ENCODE measurements at regions not wholly inside any gene's neighbourhood (a gene's known extent, or its start where the extent isn't known, plus 50 kb on each side); places are given as distances from the start of the nearest gene placed in this dataset.
"Not testable (repeated sequence)": the region's sequence is repeated elsewhere in the genome, so short reads cannot be mapped to it uniquely, and the experiment has no call there.

DNA sequence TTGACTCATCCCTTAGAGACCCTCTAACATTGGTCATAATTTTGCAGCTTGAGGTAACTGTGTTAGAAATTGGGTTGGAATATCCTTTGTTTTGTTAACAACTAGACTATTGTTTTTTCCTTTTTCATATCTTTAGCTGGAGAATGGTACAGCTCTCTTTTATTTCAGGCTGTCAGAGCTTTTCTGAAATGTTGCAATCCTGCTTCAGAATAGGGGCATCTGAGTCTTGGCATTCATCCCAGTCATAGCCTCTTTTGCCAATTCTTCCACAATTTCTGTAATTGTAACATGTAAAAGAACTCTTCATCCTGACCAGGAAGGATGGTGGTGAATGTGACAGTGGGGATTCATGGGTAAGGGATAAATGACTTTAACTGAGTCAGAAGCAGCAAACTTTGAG lies 128.7 kb downstream of the FHIP1A start:
- Mint-ChIP-seq H3K36me3 (ENCODE audit: insufficient read depth) (peaks cover 4% of the 10 kb centered on the region), H3K4me1 (ENCODE audit: low read depth) (peaks cover 19% of the 10 kb centered on the region), H3K9me3 (ENCODE audit: low read depth) (no peaks in the 10 kb centered on the region), H3K4me3 (ENCODE audit: low read depth) (no peak overlapping the region), H3K27me3 (no peaks in the 10 kb centered on the region), H3K27ac (no peak overlapping the region)
- TF ChIP-seq, protein P1, sequence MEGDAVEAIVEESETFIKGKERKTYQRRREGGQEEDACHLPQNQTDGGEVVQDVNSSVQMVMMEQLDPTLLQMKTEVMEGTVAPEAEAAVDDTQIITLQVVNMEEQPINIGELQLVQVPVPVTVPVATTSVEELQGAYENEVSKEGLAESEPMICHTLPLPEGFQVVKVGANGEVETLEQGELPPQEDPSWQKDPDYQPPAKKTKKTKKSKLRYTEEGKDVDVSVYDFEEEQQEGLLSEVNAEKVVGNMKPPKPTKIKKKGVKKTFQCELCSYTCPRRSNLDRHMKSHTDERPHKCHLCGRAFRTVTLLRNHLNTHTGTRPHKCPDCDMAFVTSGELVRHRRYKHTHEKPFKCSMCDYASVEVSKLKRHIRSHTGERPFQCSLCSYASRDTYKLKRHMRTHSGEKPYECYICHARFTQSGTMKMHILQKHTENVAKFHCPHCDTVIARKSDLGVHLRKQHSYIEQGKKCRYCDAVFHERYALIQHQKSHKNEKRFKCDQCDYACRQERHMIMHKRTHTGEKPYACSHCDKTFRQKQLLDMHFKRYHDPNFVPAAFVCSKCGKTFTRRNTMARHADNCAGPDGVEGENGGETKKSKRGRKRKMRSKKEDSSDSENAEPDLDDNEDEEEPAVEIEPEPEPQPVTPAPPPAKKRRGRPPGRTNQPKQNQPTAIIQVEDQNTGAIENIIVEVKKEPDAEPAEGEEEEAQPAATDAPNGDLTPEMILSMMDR (IDR thresholded peaks at IDR 0.05; ENCODE audit: unreplicated experiment), result no peak
- no peak for DNase-seq (ENCODE audit: low spot score, unreplicated experiment)

DNA sequence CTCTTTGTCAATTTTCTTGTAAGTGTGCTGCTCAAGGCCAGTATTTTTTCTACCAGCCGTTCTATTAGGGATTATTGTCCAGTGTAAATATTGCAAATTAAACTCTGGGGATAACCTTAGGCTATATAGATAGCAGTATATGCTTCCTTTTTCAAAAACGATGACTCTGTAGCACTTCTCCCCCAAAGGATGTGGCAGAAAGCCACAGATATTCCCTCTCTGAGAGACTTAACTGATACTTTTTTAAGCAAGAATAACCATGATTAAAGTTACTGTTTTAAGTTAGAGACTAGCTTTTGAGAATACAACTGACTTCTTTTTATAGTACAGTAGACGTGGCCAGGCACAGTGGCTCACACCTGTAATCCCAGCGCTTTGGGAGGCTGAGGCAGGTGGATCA lies 130.0 kb downstream of the FHIP1A start:
- no peaks in the 10 kb centered on the region for H3K27me3 Mint-ChIP-seq
- peaks cover 4% of the 10 kb centered on the region for H3K36me3 Mint-ChIP-seq (ENCODE audit: insufficient read depth)
- TF ChIP-seq, protein P1 (IDR thresholded peaks at IDR 0.05; ENCODE audit: unreplicated experiment), result no peak
- DNase-seq (ENCODE audit: low spot score, unreplicated experiment), result no peak
- no peak overlapping the region for H3K27ac Mint-ChIP-seq
- no peaks in the 10 kb centered on the region for H3K9me3 Mint-ChIP-seq (ENCODE audit: low read depth)
- peaks cover 19% of the 10 kb centered on the region for H3K4me1 Mint-ChIP-seq (ENCODE audit: low read depth)
- H3K4me3 Mint-ChIP-seq (ENCODE audit: low read depth), result no peak overlapping the region

DNA sequence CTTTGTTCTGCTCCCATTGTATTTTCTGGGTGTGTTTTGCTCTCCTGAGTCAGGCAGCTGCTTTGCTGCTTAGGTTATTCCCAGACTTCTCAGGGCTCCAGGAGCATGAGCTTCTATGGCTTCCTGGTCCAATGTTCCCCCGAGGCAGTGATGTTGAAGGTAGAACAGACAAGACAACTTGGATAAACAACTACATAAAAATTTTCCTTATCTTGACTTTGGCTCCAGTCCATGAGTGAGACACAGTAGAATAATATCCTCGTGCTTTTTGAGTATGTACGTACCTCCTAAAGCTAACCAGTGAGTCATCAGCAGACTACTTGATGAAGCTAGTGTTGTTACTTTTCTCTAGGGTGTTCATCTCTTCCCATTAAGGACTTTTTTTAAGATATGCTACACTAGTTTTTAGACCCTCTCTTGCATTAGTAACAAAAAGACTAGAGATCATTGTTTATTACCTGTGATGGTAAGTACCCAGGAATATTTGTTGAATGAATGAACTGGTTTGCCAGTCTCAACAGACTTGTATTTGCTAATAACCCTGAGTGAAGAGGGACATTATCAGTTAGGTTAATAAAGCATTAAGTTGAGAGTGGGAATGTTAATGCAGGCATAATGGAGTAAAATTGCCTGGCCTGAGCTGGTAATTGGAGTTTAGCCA lies 131.9 kb downstream of the FHIP1A start:
- no peaks in the 10 kb centered on the region for H3K9me3 Mint-ChIP-seq (ENCODE audit: low read depth)
- peaks cover 4% of the 10 kb centered on the region for H3K36me3 Mint-ChIP-seq (ENCODE audit: insufficient read depth)
- H3K4me1 Mint-ChIP-seq (ENCODE audit: low read depth), result peaks cover 21% of the 10 kb centered on the region
- no peak for DNase-seq (ENCODE audit: low spot score, unreplicated experiment)
- no peaks in the 10 kb centered on the region for H3K27me3 Mint-ChIP-seq
- no peak overlapping the region for H3K4me3 Mint-ChIP-seq (ENCODE audit: low read depth)
- H3K27ac Mint-ChIP-seq, result peak overlapping the region; percentile 75
- TF ChIP-seq, protein P1 (IDR thresholded peaks at IDR 0.05; ENCODE audit: unreplicated experiment), result no peak

DNA sequence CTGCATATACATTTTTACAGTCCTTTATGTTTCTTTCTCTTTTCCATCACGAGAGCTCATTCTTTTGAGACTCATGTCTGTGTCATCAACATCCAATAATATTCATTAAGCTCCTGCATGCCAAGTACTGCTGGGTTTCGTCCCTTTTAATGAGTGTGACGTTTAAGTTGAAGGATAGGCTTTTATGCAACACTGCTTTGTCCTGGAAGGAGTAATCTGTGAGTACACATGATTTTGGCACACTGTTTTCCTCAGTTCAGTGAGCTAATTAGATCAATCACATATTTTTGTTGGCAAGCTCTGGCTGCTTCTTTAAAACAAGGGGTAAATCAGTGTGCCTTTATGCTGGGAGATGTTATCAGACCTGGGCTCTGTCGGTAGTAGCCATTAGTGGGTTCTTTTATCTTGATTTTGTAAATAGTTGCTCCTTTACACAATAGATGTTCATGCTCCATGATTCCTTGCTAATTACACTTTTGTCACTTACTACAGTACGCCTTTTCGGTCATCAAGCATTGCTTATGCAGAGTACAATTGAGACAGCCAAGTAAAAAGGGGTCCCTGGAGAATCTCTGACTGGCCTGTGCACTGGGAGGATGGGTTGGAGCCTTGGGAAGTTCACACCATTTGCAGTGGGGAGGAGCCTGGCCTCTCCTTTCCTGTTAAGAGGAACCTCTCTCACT lies 132.6 kb downstream of the FHIP1A start:
- peaks cover 21% of the 10 kb centered on the region for H3K4me1 Mint-ChIP-seq (ENCODE audit: low read depth)
- no peak overlapping the region for H3K4me3 Mint-ChIP-seq (ENCODE audit: low read depth)
- DNase-seq (ENCODE audit: low spot score, unreplicated experiment), result no peak
- H3K36me3 Mint-ChIP-seq (ENCODE audit: insufficient read depth), result peaks cover 6% of the 10 kb centered on the region
- H3K27me3 Mint-ChIP-seq, result no peaks in the 10 kb centered on the region
- TF ChIP-seq, protein P1 (IDR thresholded peaks at IDR 0.05; ENCODE audit: unreplicated experiment), result no peak
- H3K27ac Mint-ChIP-seq, result peak overlapping the region; percentile 37
- no peaks in the 10 kb centered on the region for H3K9me3 Mint-ChIP-seq (ENCODE audit: low read depth)

- H3K27ac Mint-ChIP-seq, result no peak overlapping the region
- no peak overlapping the region for H3K4me3 Mint-ChIP-seq (ENCODE audit: low read depth)
- H3K4me1 Mint-ChIP-seq (ENCODE audit: low read depth), result peaks cover 6% of the 10 kb centered on the region
- no peaks in the 10 kb centered on the region for H3K27me3 Mint-ChIP-seq
- TF ChIP-seq, protein P1 (IDR thresholded peaks at IDR 0.05; ENCODE audit: unreplicated experiment), result no peak
- no peak for DNase-seq (ENCODE audit: low spot score, unreplicated experiment)
- peaks cover 35% of the 10 kb centered on the region for H3K36me3 Mint-ChIP-seq (ENCODE audit: insufficient read depth)
- H3K9me3 Mint-ChIP-seq (ENCODE audit: low read depth), result peaks cover 16% of the 10 kb centered on the region
Measured at GRCh38 chr4:151548708-151549107, 139.7 kb downstream of the FHIP1A start.

DNA sequence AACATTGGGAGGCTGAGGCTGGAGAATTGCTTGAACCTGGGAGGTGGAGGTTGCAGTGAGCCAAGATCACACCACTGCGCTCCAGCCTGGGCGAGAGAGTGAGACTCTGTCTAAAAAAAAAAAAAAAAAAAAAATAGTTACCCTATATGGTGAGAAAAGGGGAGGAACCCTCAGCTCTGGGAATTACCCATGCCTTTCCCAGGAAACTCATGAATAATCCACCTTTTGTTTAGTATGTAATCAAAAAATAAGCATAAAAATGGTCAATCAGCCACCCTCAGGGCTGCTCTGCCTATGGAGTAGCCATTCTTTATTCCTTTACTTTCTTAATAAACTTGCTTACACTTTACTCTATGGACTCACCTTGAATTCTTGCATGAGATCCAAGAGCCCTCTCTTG lies 140.4 kb downstream of the FHIP1A start:
- H3K4me3 Mint-ChIP-seq (ENCODE audit: low read depth); H3K4me1 Mint-ChIP-seq (ENCODE audit: low read depth); DNase-seq (ENCODE audit: low spot score, unreplicated experiment); H3K27me3 Mint-ChIP-seq; H3K27ac Mint-ChIP-seq: not testable (repeated sequence)
- peaks cover 35% of the 10 kb centered on the region for H3K36me3 Mint-ChIP-seq (ENCODE audit: insufficient read depth)
- peaks cover 16% of the 10 kb centered on the region for H3K9me3 Mint-ChIP-seq (ENCODE audit: low read depth)

Measured in progenitor cell of endocrine pancreas (in vitro differentiated cells).